Stimulated activated CD8-positive, alpha-beta memory T cell treated with anti-CD3 and anti-CD28 coated beads, Interleukin-2, amount 100 ng/mL, for 1 hour (primary cell): ENCODE measurements at regions not wholly inside any gene's neighbourhood (a gene's known extent, or its start where the extent isn't known, plus 50 kb on each side); places are given as distances from the start of the nearest gene placed in this dataset.

Experiments used
- DNase-seq, 2 donors: peaks; one replicate each; pipeline ENCODE4 v3.0.0-alpha.2; 2020; ENCODE audit warnings: low read depth in 2 of 2

DNA sequence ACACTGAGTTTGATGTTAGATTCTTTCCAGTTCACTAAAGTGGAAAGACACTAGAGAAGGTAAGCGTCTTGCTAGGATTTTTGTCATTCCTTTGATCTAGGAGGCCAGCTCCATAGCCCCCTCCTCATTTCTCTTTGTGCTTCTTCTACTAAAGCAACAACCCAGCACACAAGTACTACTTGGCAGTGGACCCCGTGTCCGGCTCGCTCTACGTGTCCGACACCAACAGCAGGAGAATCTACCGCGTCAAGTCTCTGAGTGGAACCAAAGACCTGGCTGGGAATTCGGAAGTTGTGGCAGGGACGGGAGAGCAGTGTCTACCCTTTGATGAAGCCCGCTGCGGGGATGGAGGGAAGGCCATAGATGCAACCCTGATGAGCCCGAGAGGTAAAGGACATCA lies 76.6 kb upstream of the WWC1 start:
- no peak for DNase-seq

GRCh38 chr5:168215646-168216045 lies 75.8 kb upstream of the WWC1 start:
- no peak for DNase-seq

DNA sequence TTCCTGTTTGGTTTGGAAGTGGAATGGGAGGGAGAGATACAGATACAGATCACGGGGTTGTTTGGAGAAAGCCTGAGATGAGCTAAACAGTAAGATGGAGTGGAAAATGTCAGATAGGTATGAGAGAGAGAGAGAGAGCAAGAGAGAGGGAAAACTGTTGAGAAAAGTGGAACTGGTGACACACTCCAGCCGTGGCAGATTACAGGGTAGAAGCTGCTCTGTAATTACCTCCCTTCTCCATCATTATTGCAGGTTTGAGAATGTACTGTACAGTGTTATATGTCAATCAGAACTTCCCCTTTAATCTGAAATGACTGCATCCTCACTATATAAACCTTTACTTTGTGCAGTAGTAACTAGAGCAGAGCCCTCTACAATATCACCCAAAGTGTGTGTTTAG lies 74.5 kb upstream of the WWC1 start:
- no peak for DNase-seq

DNA sequence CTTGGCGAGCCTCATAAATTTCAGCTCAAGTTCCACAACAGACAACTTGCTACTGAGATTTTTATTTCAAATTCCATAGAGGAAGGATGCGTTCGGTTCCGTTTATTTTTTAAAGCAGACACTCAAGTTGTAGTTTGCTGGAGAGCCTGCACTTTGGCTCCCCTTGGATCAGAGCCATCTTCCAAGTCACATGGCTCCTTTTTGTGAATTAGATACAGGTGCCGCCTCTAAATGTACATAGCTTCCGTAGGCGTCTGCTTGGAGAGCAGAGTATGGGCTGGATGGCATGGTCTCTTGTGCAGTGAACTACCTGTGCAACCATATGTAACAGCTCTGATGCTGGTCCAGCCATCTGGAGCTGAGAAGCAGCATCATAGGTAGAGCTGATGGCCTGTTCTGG lies 73.9 kb upstream of the WWC1 start:
- no peak for DNase-seq

DNA sequence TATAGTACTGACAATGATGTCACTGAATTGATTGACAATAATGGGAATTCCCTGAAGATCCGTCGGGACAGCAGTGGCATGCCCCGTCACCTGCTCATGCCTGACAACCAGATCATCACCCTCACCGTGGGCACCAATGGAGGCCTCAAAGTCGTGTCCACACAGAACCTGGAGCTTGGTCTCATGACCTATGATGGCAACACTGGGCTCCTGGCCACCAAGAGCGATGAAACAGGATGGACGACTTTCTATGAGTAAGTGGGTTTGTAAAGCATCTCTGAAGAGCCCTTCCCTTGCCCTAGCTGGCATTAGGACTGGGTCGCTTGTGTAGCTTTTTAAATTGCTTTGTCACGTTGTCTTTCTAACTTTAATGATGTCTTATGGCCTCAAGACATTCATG lies 72.7 kb upstream of the WWC1 start:
- DNase-seq = no peak

GRCh38 chr5:168219515-168220410 lies 71.7 kb upstream of the WWC1 start:
- DNase-seq = no peak

DNA sequence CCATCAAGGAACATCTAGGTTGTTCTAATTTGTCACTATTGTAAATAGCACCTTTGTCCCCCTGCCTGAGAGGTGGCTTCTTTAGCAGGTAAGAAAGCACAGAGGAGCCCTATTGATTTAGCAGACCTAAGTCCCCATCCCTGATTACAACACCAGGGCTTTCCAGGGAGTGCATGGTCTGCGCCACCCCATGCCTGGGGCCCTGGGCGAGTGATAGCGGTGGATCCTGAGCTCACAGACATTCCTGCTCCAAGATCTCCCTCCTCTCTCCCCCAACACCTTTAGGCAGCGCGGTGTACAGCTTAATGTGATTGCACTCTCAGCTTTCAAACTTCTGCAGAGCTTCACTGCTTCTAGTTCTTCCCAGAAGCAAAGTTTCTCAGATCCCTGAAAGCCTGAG lies 67.4 kb upstream of the WWC1 start:
- DNase-seq = no peak

DNA sequence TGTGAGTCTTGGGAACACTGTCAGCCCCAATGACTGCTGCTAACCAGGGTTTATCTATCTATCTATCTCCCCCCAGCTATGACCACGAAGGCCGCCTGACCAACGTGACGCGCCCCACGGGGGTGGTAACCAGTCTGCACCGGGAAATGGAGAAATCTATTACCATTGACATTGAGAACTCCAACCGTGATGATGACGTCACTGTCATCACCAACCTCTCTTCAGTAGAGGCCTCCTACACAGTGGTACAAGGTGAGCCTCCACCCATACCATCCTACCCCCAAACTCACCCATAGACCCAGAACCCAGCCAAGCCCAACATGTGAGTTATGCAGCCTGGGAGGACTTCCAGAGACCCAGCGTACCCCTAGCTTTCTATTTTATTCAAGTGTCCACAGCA lies 65.4 kb upstream of the WWC1 start:
- DNase-seq = no peak

DNA sequence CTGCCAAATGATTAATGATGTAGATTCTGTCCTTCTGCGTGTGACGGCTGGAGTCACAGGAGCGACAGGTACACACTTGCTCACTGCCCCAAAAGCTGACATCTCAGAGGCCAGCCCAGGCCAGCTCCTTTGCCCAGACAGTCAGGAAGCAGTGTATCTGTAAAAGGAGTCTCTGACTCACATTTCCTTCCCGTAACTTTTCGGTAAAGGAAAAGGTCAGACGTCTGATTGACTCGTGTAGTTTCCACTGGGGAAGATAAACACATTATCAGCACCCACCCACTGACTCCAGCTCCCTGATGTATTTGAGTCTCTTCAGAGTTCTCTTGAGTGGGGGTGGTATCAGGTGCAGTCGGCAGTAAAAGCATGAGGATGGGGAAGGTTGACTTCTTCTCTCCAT lies 64.4 kb upstream of the WWC1 start:
- DNase-seq = no peak

GRCh38 chr5:168227973-168228615 lies 63.4 kb upstream of the WWC1 start:
- peak in 1 of 2 donors; percentile 20 for DNase-seq

- DNase-seq = no peak
Observed at GRCh38 chr5:168228668-168229067, 62.8 kb upstream of the WWC1 start.

DNA sequence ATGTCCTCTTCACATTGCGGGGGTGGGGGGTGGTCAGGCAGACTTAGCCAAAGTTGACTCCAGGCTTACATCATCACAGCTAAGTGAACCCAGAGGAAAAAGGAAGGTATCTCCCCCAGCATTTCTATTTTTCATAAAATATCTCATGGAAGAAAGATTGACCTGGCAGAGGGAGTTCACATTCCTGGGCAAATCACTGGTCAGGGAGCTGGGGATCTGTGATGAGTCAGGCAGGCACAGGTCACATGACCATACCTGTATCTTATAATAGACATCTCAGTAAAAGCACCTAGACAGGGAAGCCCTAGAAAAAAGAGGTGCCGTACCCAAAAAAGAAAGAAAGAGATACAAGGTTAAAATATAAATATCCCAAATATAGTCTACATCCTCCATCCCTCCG lies 57.3 kb upstream of the WWC1 start:
- DNase-seq = no peak

DNA sequence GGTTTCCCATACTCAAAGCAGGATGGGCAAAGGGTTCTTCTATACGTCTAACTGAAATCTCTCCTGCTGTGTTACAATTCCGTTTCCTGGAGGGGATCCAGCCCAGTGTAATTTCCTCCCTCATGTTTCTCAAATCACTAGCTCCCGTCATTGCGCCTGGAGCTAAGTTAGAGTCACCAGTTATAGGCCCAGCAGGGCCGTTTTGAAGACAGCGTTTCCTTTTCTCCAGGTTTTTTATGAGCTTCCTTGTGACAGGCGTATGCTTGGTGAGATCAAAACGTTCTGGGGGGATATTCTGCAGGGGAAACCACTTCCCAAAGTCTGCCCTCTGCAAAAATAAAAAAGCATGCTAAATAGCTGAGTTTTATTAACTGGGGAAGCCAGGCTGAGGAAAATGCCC lies 53.0 kb upstream of the WWC1 start:
- no peak for DNase-seq

DNA sequence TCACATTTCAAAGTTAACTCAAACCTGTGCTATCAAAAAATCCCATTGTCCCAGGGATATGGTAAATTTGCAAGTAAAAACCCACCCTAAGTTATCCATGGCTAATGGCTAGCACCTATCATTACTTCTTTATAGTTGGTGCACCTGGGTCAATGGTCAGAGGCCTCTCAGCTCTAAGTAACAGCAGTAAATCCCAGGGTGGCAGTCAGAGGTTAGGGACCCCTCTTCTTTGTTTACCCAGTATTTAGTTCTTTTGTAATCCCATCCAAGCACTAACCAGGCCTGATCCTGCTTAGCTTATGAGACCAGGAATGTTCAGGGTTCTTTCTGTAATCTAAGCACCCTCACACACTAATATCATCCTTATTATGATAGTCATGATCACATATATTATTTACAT lies 52.1 kb upstream of the WWC1 start:
- DNase-seq = no peak
